K562 (cell line): ENCODE measurements at regions not wholly inside any gene's neighbourhood (a gene's known extent, or its start where the extent isn't known, plus 50 kb on each side); places are given as distances from the start of the nearest gene placed in this dataset.

Experiments used
- ATAC-seq: fragments of 200-7000 bp; cut with Tn5 transposase; 3 replicates; pipeline ENCODE4 v1.9.1; 2020; ENCODE audit warnings: moderate library complexity
- BruUV-seq: library from RNA; stranded (reverse); fragments of 400-500 nt; replicated peaks from 2 replicates; lab custom pipeline; 2021; lab: Mats Ljungman, UMichigan
- CTCF ChIA-PET: fragments of 300-600 bp; formaldehyde crosslinking; extraction: SDS; loops from one replicate; lab custom pipeline; 2021; ENCODE audit warnings: low intra/inter-chr PET ratio; lab: Yijun Ruan, JAX
- POLR2A ChIA-PET: fragments of 300-600, 350-650 bp; sonication (Branson Sonifier 250); formaldehyde crosslinking; extraction: SDS; loops from one replicate; lab custom pipeline; 2021; ENCODE audit warnings: antibody characterized with exemption, inconsistent platforms; lab: Yijun Ruan, JAX
- DNase-seq, 4 experiments: peaks; one replicate each; pipeline versions ENCODE4 v3.0.0 to v3.0.0-alpha.2; 2011 to 2018; ENCODE audit warnings: low spot score in 3 of 4, mixed read lengths in 3 of 4; ENCODE audit errors: extremely low read depth in 1 of 4
- FAIRE-seq: peaks from 2 replicates; lab custom pipeline; 2011; peaks lifted over from hg19 to GRCh38; lab: Jason Lieb, UNC
- H2AFZ ChIP-seq: 2 replicates; pipeline ENCODE4 v1.6.0; 2011; ENCODE audit warnings: low read depth, low read length, control low read depth, inconsistent platforms
- H3K27ac ChIP-seq: fragments of 200-600 bp; 3 replicates; pipeline ENCODE4 v1.8.0; 2011; ENCODE audit warnings: low read depth, mild to moderate bottlenecking, control low read depth, inconsistent platforms, low read length, moderate library complexity, mixed read lengths; ENCODE audit errors: extremely low read depth
- H3K27me3 ChIP-seq, 2 experiments: fragments of 300-600 bp in 1 of 2; 2 replicates in 1 of 2; 3 replicates in 1 of 2; pipeline versions ENCODE4 v1.6.0 to v1.8.0; 2011; ENCODE audit warnings: inconsistent platforms in 2 of 2, low read length in 2 of 2, mild to moderate bottlenecking in 1 of 2, mixed read lengths in 1 of 2, moderate library complexity in 1 of 2; ENCODE audit not compliant: control insufficient read depth in 2 of 2, insufficient read depth in 2 of 2
- H3K36me3 ChIP-seq: fragments of 300-600 bp; 3 replicates; pipeline ENCODE4 v1.8.0; 2011; ENCODE audit warnings: mild to moderate bottlenecking, low read length, inconsistent platforms; ENCODE audit not compliant: control insufficient read depth, insufficient read depth
- H3K4me1 ChIP-seq, 2 experiments: fragments of 200-600 bp in 1 of 2; replicated peaks in 1 of 2; 2 replicates in 1 of 2; 3 replicates in 1 of 2; pipeline versions ENCODE4 v1.5.1 to v1.8.0; 2011; ENCODE audit warnings: inconsistent platforms in 2 of 2, low read length in 2 of 2, mild to moderate bottlenecking in 1 of 2, mixed read lengths in 1 of 2, moderate library complexity in 1 of 2; ENCODE audit not compliant: control insufficient read depth in 2 of 2, insufficient read depth in 2 of 2
- H3K4me2 ChIP-seq: 2 replicates; pipeline ENCODE4 v1.6.1; 2011; ENCODE audit warnings: low read length, control low read depth, inconsistent platforms, mixed read lengths; ENCODE audit not compliant: insufficient read depth
- H3K4me3 ChIP-seq: fragments of 200-600 bp; sonication (generic), shearing (Covaris generic); 2 replicates; pipeline ENCODE4 v1.5.1; 2016; ENCODE audit warnings: control low read depth, inconsistent platforms
- H3K79me2 ChIP-seq: fragments of 200-600 bp; 3 replicates; pipeline ENCODE4 v1.8.0; 2011; ENCODE audit warnings: low read length, inconsistent platforms; ENCODE audit not compliant: control insufficient read depth, insufficient read depth
- H3K9ac ChIP-seq, 2 experiments: 2 replicates each; pipeline versions ENCODE4 v1.6.0 to v1.6.1; 2011; ENCODE audit warnings: low read depth in 2 of 2, low read length in 2 of 2, control low read depth in 1 of 2, inconsistent platforms in 1 of 2, mild to moderate bottlenecking in 1 of 2, mixed read lengths in 1 of 2; ENCODE audit not compliant: insufficient read depth in 1 of 2
- H3K9me1 ChIP-seq: one replicate; pipeline ENCODE4 v1.6.0; 2011; ENCODE audit warnings: inconsistent platforms, mild to moderate bottlenecking, low read length, moderate library complexity; ENCODE audit not compliant: control insufficient read depth, insufficient read depth
- H3K9me3 ChIP-seq: replicated peaks from 2 replicates; pipeline ENCODE4 v1.5.1; 2011; ENCODE audit warnings: low read depth, low read length, inconsistent platforms; ENCODE audit not compliant: control insufficient read depth, insufficient read depth
- H4K20me1 ChIP-seq: replicated peaks from 2 replicates; pipeline ENCODE4 v1.6.1; 2011; ENCODE audit warnings: low read length, inconsistent platforms, mixed read lengths; ENCODE audit not compliant: control insufficient read depth, insufficient read depth
- CBX5 ChIP-seq: IDR thresholded peaks from 2 replicates; pipeline ENCODE4 v1.6.1; 2014; ENCODE audit warnings: low read depth, borderline replicate concordance
- DMBX1 ChIP-seq: fragments of 250-450 bp; sonication (Bioruptor Pico); IDR thresholded peaks from 2 replicates; pipeline ENCODE4 v1.8.0; 2022; ENCODE audit warnings: inconsistent platforms, mild to moderate bottlenecking, moderate library complexity, borderline replicate concordance
- NR1H2 ChIP-seq: sonication (generic); formaldehyde crosslinking; IDR thresholded peaks from 2 replicates; pipeline ENCODE4 v1.4.0; 2020; ENCODE audit warnings: mild to moderate bottlenecking, missing genetic modification reagents
- PRPF4 ChIP-seq: fragments of 200-400 bp; formaldehyde crosslinking; IDR thresholded peaks from one replicate; pipeline ENCODE4 v1.6.1; 2017; ENCODE audit warnings: low read length, low read depth, mild to moderate bottlenecking; ENCODE audit not compliant: insufficient read depth, poor library complexity, severe bottlenecking
- RFX5 ChIP-seq: IDR thresholded peaks from 2 replicates; pipeline ENCODE4 v1.6.1; 2011; ENCODE audit warnings: low read depth, mild to moderate bottlenecking, improper control_type of control experiment, low read length
- STAG1 ChIP-seq: sonication (generic); formaldehyde crosslinking; IDR thresholded peaks from 2 replicates; pipeline ENCODE4 v1.5.0; 2020; ENCODE audit warnings: missing genetic modification reagents, borderline replicate concordance
- SUPT5H ChIP-seq: fragments of 450-650 bp; IDR thresholded peaks from 2 replicates; pipeline ENCODE4 v1.6.1; 2016
- TAF9B ChIP-seq: fragments of 450-650 bp; IDR thresholded peaks from 2 replicates; pipeline ENCODE4 v1.6.1; 2018; ENCODE audit warnings: mild to moderate bottlenecking; ENCODE audit not compliant: partially characterized antibody
- TAL1 ChIP-seq: fragments of 450-650 bp; IDR thresholded peaks from 2 replicates; pipeline ENCODE4 v1.6.1; 2016; ENCODE audit warnings: mild to moderate bottlenecking
- U2AF1 ChIP-seq: fragments of 200-400 bp; formaldehyde crosslinking; optimal IDR thresholded peaks from 2 replicates; pipeline ENCODE3; 2017; ENCODE audit warnings: mild to moderate bottlenecking, low read depth, low read length, moderate library complexity
- ZNF41 ChIP-seq: fragments of 250-450 bp; sonication (Bioruptor Pico); conservative IDR thresholded peaks from 2 replicates; pipeline ENCODE4 v1.4.0; 2020; ENCODE audit warnings: mild to moderate bottlenecking
- WGBS: fragments of 100-300 bp; shearing (Covaris generic); methylation state at CpG from one replicate; pipeline ENCODE4 v1.1.6; 2016; ENCODE audit warnings: low coverage, mixed read lengths; ENCODE audit not compliant: insufficient coverage; ENCODE audit errors: missing lambda C conversion rate; 5-methylcytosine and 5-hydroxymethylcytosine counted together
- in situ Hi-C: fragments of 300-500 bp; cut with MboI; formaldehyde crosslinking; loops from 4 replicates; pipeline ENCODE4 v1.15.0; 2018; ENCODE audit warnings: inconsistent platforms, mixed read lengths
- intact Hi-C: fragments of 100-400 bp; cut with micrococcal nuclease; formaldehyde crosslinking; loops from 2 replicates; pipeline ENCODE4 v1.14.2; 2022
- TF ChIP-seq, protein P1 (sequence below): fragments of 250-450 bp; sonication (Bioruptor Pico); IDR thresholded peaks from 2 replicates; pipeline ENCODE4 v1.5.0; 2021; ENCODE audit warnings: mild to moderate bottlenecking, moderate library complexity
- TF ChIP-seq, protein P2 (sequence below): sonication (generic); formaldehyde crosslinking; IDR thresholded peaks from 2 replicates; pipeline ENCODE4 v1.8.0; 2023; ENCODE audit warnings: missing genetic modification reagents, mild to moderate bottlenecking, borderline replicate concordance
- TF ChIP-seq, protein P3 (sequence below): IDR thresholded peaks from 2 replicates; pipeline ENCODE4 v1.6.1; 2012; ENCODE audit warnings: low read depth, low read length, improper control_type of control experiment, borderline replicate concordance

DNA sequence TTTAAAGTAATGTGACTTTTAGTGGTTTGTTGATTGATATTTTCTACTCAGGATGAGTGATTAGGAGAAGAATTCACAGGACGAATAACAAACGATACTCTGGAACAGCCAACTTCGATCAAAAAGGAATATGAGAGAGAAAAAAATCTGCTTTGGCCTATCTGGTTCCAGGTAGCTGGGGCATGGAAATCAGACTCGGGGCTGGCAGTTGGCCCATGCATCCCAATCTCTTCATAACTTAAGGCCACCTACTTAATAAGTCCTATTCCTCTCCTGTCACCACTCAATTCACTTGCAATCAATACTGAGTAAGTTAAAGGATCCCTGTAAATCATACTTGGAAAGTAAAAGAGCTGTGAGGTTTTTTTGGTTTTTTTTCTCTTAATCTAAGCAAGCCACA is 1116.2 kb downstream of the SORCS3 start:
- no TSS peak for BruUV-seq
- DNase-seq (no peak), FAIRE-seq (no peak), ATAC-seq (no peak)
- H4K20me1 ChIP-seq: no peaks in the 10 kb centered on the region
- ChIA-PET CTCF (no interaction called here), POLR2A (no interaction called here)
- H3K79me2 ChIP-seq: no peaks in the 10 kb centered on the region
- no peaks in the 10 kb centered on the region for H3K27me3 ChIP-seq
- H3K4me3 ChIP-seq: no peak overlapping the region
- in situ Hi-C loops: no loop called here
- H3K9ac ChIP-seq: no peak overlapping the region
- H2AFZ ChIP-seq: no peak overlapping the region
- H3K36me3 ChIP-seq: no peaks in the 10 kb centered on the region
- H3K27ac ChIP-seq: no peak overlapping the region
- WGBS: 2% methylated on average over 4 of the region's 4 CpGs
- H3K9me1 ChIP-seq: no peaks in the 10 kb centered on the region
- H3K4me1 ChIP-seq: no peaks in the 10 kb centered on the region
- H3K4me2 ChIP-seq: no peak overlapping the region
- H3K9me3 ChIP-seq: no peaks in the 10 kb centered on the region
- intact Hi-C loops: no loop called here
- TF ChIP-seq DMBX1 (no peak), TAL1 (no peak), STAG1 (CRISPR knock-in tag) (no peak), ZNF41 (CRISPR knock-in tag) (no peak), PRPF4 (no peak), U2AF1 (no peak), RFX5 (no peak), TAF9B (no peak), SUPT5H (no peak), CBX5 (no peak), NR1H2 (no peak)
- TF ChIP-seq, protein P1, sequence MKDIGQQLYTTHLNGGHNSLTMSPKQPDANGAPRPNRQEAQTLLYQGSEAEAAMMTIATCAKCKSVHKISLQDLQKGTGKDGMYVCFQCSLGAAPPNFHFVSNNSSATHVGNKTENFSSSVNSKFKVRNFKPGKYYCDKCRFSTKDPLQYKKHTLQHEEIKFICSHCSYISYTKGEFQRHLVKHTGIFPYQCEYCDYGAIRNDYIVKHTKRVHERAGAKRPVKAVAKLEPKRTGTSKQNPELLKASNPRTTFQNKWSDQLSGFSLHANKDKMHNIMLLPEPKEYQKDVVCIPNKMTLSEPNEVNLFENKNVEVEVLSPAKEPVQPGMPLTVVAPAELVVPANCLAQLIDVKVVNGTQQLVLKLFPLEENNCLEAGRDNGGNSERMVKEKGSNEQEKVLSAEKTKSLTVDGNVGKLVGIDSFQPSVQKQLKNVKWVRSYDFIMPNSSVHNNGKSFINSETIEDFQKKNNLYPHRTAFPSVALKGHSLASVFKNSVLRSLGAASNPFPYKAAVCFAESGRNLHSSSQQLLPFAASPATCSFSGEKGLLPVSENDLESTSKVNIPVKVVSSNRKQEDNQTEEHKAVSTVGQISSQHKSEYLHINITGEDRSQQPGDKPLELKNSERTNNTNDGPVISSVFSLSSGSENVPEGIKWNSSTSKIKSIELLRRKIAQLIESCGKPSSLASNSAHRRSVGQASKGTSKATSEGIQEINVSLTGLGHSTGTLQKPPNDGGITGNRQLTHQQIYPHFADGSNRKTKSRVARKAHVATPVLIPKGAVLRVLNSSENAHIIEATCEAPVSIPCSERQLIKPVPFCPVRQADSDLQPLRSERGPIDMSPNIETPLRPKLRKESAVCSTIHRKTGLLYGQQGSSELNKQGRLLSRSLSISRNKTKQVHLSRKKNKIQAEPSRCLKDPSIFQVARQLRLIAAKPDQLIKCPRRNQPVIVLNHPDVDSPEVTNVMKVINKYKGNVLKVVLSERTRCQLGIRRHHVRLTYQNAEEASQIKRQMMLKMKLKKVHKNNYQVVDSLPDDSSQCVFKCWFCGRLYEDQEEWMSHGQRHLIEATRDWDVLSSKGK (CRISPR knock-in tag): no peak
- TF ChIP-seq, protein P2, sequence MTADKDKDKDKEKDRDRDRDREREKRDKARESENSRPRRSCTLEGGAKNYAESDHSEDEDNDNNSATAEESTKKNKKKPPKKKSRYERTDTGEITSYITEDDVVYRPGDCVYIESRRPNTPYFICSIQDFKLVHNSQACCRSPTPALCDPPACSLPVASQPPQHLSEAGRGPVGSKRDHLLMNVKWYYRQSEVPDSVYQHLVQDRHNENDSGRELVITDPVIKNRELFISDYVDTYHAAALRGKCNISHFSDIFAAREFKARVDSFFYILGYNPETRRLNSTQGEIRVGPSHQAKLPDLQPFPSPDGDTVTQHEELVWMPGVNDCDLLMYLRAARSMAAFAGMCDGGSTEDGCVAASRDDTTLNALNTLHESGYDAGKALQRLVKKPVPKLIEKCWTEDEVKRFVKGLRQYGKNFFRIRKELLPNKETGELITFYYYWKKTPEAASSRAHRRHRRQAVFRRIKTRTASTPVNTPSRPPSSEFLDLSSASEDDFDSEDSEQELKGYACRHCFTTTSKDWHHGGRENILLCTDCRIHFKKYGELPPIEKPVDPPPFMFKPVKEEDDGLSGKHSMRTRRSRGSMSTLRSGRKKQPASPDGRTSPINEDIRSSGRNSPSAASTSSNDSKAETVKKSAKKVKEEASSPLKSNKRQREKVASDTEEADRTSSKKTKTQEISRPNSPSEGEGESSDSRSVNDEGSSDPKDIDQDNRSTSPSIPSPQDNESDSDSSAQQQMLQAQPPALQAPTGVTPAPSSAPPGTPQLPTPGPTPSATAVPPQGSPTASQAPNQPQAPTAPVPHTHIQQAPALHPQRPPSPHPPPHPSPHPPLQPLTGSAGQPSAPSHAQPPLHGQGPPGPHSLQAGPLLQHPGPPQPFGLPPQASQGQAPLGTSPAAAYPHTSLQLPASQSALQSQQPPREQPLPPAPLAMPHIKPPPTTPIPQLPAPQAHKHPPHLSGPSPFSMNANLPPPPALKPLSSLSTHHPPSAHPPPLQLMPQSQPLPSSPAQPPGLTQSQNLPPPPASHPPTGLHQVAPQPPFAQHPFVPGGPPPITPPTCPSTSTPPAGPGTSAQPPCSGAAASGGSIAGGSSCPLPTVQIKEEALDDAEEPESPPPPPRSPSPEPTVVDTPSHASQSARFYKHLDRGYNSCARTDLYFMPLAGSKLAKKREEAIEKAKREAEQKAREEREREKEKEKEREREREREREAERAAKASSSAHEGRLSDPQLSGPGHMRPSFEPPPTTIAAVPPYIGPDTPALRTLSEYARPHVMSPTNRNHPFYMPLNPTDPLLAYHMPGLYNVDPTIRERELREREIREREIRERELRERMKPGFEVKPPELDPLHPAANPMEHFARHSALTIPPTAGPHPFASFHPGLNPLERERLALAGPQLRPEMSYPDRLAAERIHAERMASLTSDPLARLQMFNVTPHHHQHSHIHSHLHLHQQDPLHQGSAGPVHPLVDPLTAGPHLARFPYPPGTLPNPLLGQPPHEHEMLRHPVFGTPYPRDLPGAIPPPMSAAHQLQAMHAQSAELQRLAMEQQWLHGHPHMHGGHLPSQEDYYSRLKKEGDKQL: no peak
- TF ChIP-seq, protein P3, sequence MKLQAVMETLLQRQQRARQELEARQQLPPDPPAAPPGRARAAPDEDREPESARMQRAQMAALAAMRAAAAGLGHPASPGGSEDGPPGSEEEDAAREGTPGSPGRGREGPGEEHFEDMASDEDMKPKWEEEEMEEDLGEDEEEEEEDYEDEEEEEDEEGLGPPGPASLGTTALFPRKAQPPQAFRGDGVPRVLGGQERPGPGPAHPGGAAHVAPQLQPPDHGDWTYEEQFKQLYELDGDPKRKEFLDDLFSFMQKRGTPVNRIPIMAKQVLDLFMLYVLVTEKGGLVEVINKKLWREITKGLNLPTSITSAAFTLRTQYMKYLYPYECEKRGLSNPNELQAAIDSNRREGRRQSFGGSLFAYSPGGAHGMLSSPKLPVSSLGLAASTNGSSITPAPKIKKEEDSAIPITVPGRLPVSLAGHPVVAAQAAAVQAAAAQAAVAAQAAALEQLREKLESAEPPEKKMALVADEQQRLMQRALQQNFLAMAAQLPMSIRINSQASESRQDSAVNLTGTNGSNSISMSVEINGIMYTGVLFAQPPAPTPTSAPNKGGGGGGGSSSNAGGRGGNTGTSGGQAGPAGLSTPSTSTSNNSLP: no peak
